ENCODE measurements at regions not wholly inside any gene's neighbourhood (a gene's known extent, or its start where the extent isn't known, plus 50 kb on each side); places are given as distances from the start of the nearest gene placed in this dataset.
"Not testable (repeated sequence)": the region's sequence is repeated elsewhere in the genome, so short reads cannot be mapped to it uniquely, and the experiment has no call there.

- DNase-seq: not testable (repeated sequence)
Measured at GRCh38 chr4:52157071-52157470, 106.0 kb downstream of the SPATA18 start.

GRCh38 chr4:52157641-52158316, 106.7 kb downstream of the SPATA18 start:
- no peak for DNase-seq

GRCh38 chr4:52160859-52161258, 109.8 kb downstream of the SPATA18 start:
- DNase-seq: no peak

GRCh38 chr4:52164116-52164515, 113.0 kb downstream of the SPATA18 start:
- DNase-seq: no peak

- DNase-seq: no peak
Measured at GRCh38 chr4:52172166-52172565, 121.1 kb downstream of the SPATA18 start.

- no peak for DNase-seq
Measured at GRCh38 chr4:52173470-52174045, 122.5 kb downstream of the SPATA18 start.

- DNase-seq: no peak
Measured at GRCh38 chr4:52187603-52188002, 136.5 kb downstream of the SPATA18 start.

GRCh38 chr4:52192001-52192400, 140.9 kb downstream of the SPATA18 start:
- no peak for DNase-seq

- DNase-seq: no peak
Measured at GRCh38 chr4:52192721-52193135, 141.6 kb downstream of the SPATA18 start.

- no peak for DNase-seq
Measured at GRCh38 chr4:52195869-52196268, 144.8 kb downstream of the SPATA18 start.

GRCh38 chr4:52196606-52197130, 145.6 kb downstream of the SPATA18 start:
- DNase-seq: no peak

GRCh38 chr4:52197306-52197705, 146.2 kb downstream of the SPATA18 start:
- no peak for DNase-seq

- DNase-seq: no peak
Measured at GRCh38 chr4:52198294-52198693, 147.2 kb downstream of the SPATA18 start.

GRCh38 chr4:52199574-52200338, 148.7 kb downstream of the SPATA18 start:
- DNase-seq: no peak

- DNase-seq: no peak
Measured at GRCh38 chr4:52200339-52200725, 149.2 kb downstream of the SPATA18 start.

- no peak for DNase-seq
Measured at GRCh38 chr4:52201715-52202114, 150.6 kb downstream of the SPATA18 start.

- DNase-seq: no peak
Measured at GRCh38 chr4:52202251-52202779, 151.2 kb downstream of the SPATA18 start.

- no peak for DNase-seq
Measured at GRCh38 chr4:52202931-52203330, 151.8 kb downstream of the SPATA18 start.

- no peak for DNase-seq
Measured at GRCh38 chr4:52203351-52203750, 152.2 kb downstream of the SPATA18 start.

GRCh38 chr4:52204921-52205320, 153.8 kb downstream of the SPATA18 start:
- no peak for DNase-seq

GRCh38 chr4:52207146-52207545, 156.0 kb downstream of the SPATA18 start:
- DNase-seq: not testable (repeated sequence)

GRCh38 chr4:52212702-52213101, 161.6 kb downstream of the SPATA18 start:
- DNase-seq: no peak

Data from nucleus accumbens (tissue), 56 donors.